Ammon's horn (tissue), 1 donor: ENCODE measurements at regions not wholly inside any gene's neighbourhood (a gene's known extent, or its start where the extent isn't known, plus 50 kb on each side); places are given as distances from the start of the nearest gene placed in this dataset.
"Not testable (repeated sequence)": the region's sequence is repeated elsewhere in the genome, so short reads cannot be mapped to it uniquely, and the experiment has no call there.

Experiments
- DNase-seq: peaks from one replicate; pipeline ENCODE4 v3.0.0-alpha.2; 2016; ENCODE audit warnings: low spot score

- no peak for DNase-seq
These were observed 102.8 kb downstream of the PJA1 start for GRCh38 chrX:69062493-69062892.

- no peak for DNase-seq
These were observed 104.4 kb downstream of the PJA1 start for GRCh38 chrX:69060631-69061408.

GRCh38 chrX:69055193-69055592, 110.1 kb downstream of the PJA1 start:
- DNase-seq, result no peak

DNA sequence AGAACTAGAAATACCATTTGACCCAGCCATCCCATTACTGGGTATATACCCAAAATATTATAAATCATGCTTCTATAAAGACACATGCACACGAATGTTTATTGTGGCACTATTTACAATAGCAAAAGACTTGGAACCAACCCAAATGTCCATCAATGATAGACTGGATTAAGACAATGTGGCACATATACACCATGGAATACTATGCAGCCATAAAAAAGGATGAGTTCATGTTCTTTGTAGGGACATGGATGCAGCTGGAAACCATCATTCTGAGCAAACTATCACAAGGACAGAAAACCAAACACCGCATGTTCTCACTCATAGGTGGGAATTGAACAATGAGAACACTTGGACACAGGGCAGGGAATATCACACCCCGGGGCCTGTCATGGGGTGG, 110.8 kb downstream of the PJA1 start:
- not testable (repeated sequence) for DNase-seq

DNA sequence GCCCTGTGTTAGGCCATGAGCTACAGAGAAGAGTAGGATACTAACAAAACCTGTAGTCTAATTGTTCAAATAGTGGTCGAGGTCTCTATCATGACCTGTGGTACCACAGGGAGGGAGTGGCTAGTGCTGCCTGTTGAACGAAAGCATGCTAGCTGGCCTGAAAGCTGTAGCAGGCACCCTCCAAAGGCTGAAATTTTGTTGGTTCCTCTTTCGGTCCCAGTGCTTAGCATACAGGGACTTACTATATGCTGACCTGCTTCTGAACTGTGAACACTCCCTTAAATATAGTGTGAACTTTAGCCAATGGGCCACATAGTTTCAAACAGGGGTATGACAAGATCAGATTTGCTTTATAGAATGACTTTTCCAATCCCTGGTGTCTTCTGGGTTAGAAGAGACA, 113.4 kb downstream of the PJA1 start:
- no peak for DNase-seq

- DNase-seq, result no peak
These were observed 115.0 kb downstream of the PJA1 start for GRCh38 chrX:69050051-69050765.

GRCh38 chrX:69046996-69047490, 118.2 kb downstream of the PJA1 start:
- no peak for DNase-seq

DNA sequence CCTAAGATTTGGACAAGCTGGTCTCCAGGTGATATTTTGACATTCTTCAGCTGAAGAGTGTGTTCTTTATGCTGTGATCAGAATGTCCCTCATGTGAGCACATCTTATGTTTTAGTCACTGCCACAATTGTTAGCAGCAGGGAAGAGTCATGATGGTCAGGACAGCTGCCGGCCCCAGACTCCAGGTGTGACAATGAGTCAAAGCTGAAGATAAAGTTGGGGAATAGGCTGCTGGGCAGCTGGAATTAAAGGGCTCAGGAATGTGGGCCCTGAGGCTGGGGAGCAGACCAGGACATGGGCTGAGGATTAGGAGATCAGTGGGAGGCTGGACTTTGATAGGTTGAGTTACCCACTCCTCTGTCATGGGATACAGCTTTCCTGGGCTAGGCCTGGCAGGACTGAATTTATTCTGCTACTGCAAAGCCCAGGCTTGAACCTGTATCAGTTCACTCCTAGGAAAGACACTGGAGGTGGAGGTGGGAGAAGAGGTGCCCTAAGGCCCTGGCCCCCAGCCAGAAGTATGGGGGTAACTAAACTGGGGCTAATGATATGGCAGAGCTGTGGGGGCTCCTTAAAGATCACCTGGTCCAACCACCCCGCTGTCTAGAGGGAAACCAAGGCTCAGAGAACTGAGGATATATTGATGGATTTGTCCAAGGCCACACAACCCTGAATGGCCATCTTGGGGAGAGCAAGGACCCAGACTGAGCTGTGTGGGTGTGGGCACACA, 119.5 kb downstream of the PJA1 start:
- no peak for DNase-seq

- DNase-seq, result no peak
These were observed 126.4 kb downstream of the PJA1 start for GRCh38 chrX:69038816-69039215.

DNA sequence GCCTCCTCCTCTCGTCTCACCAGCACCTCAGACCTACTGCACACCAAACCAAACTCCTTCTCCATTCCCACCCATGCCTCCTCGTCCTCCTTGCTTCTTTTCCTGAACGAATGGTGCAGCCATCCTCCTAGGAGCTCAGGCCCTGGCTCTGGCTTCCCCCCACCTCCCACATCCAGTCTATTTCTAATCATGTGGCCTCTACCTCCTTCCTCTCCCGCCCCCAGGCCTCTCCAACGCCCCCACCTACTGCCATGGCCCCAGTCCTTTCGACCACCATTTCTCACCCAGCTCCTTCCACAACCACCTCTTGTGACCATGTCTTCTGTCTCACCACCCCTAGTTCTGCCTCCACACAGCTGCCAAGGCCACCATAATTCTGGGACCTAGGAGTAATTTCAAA, 127.1 kb downstream of the PJA1 start:
- no peak for DNase-seq

- no peak for DNase-seq
These were observed 127.5 kb downstream of the PJA1 start for GRCh38 chrX:69037786-69038185.

GRCh38 chrX:69036674-69037573, 128.3 kb downstream of the PJA1 start:
- no peak for DNase-seq

DNA sequence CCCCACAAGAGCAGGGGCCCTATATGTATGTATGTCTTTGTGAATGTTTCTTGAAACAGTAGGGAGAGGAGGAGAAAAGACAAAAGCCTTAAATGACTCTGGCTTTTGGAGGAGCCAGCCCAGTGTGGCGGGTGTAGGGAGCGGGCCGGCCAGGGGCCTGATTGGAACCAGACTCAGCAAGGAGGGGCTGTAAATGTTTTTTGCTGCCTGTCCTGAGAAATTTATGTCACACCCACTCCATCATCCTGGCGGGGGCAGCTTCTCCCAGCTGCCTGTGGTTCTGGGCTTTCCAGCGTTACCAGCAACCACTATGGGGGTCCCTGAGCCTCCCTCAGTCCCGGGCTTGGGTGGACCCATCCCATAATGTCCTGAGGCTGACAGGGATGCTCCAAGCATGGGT, 130.8 kb downstream of the PJA1 start:
- no peak for DNase-seq

DNA sequence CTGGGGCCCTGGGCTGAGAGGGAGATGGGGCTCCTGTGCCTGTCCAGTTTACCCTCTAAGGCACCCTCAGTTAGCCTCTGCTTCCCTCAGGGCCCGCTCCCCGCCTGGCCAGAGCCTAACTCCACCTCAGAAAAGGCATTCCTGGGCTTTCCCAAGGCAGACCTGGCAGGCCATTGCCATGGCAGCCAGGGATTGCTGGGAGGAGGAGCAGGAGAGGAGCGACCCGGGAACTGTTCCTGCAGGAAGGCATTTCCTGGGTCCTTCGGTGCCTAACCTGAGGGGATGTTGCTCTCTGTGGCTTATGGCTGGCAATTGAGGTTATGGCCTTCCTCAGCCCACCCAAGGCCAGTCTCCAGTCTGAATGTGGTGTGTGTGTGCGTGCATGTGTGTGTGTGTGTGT, 131.3 kb downstream of the PJA1 start:
- DNase-seq, result no peak

- no peak for DNase-seq
These were observed 132.7 kb downstream of the PJA1 start for GRCh38 chrX:69032601-69033000.

GRCh38 chrX:69031971-69032391, 133.3 kb downstream of the PJA1 start:
- DNase-seq, result no peak

DNA sequence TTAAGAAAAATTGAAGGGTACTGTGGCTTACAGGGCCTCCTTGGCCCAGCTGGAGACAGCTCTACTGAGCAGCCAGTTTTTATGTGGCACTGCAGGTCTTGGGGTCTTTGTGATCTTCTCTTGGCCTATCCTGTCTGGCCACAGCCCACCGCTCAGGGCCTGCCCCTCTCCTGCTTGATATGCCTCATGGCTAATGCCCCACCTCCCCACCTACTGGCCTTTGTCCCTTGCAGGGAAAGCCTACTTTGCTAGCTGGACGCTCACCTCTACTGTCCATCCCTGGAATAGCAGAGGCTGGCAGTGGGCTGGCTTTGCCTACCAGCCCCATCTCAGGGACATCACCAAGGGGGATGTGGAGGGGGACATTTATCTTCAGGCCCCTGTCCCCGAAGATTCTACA, 134.1 kb downstream of the PJA1 start:
- no peak for DNase-seq

- no peak for DNase-seq
These were observed 135.5 kb downstream of the PJA1 start for GRCh38 chrX:69029771-69030170.

DNA sequence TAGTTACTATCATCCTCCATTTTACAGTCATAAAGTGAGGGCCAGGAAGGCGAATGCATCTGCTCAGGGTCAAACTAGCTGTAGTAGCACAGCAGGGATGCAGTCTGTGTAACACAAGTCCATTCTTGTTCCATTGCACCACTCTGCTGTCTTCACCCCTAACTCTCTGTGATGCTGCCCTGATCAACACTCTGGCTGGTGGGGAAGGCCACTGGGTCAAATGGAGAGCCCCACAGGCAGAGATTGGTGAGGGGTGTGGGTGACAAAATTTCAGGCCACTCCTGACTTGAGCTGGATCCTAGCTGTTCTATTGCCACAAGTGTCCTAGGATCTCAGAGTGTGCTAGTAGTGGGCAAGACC, 136.5 kb downstream of the PJA1 start:
- no peak for DNase-seq

DNA sequence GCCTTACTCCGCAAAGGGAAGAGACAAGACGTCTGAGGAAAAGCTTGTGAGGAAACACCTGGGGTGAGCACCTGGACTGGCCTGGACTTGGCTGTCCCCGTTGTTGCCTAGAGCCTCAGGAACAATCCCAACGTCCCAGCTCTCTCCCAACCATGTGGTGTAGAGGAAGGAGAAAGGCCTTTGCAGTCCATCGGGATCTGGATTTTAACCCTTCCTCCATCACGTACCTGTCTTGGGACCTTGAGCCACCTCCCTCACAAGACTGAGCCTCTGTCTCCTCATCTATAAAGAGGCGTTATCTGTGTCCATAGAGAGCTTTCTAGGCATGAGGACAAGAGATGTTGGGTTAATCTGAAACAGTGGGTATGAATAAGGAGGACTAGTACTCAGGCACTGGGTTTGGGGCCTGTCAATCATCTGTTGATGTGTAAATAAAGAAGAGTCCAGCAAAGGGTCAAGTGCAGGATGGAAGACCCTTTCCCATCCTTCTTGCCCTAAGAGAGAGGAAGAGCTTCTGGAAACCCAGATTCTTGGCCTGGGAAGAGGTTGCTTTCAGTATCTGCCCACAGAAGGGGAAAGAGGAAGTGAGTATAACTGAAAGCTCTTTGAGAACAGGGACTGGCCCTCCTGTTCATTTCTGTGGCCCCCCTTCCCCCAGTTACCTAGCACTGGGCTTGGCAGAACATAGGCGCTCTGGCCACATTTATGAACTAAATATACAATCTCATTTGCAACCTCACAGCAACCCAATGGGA, 137.1 kb downstream of the PJA1 start:
- no peak for DNase-seq
